H1 (cell line): ENCODE measurements at regions not wholly inside any gene's neighbourhood (a gene's known extent, or its start where the extent isn't known, plus 50 kb on each side); places are given as distances from the start of the nearest gene placed in this dataset.

Experiments used
- CTCF ChIA-PET: fragments of 300-600 bp; sonication (Branson Sonifier 250); formaldehyde crosslinking; loops from one replicate; lab custom pipeline; 2021; ENCODE audit not compliant: partially characterized antibody; lab: Charles Lee
- POLR2A ChIA-PET: fragments of 300-600 bp; sonication (Branson Sonifier 250); formaldehyde crosslinking; loops from one replicate; lab custom pipeline; 2021; ENCODE audit warnings: inconsistent platforms; ENCODE audit not compliant: partially characterized antibody; lab: Charles Lee
- DNase-seq, 2 experiments: peaks; one replicate each; pipeline versions ENCODE4 v3.0.0 to v3.0.0-alpha.2; 2010 to 2022; ENCODE audit warnings: low spot score in 2 of 2, low read depth in 1 of 2, mixed read lengths in 1 of 2
- FAIRE-seq: peaks from 2 replicates; lab custom pipeline; 2011; peaks lifted over from hg19 to GRCh38; lab: Jason Lieb, UNC
- H2AFZ ChIP-seq: 2 replicates; pipeline ENCODE4 v1.8.1; 2012; ENCODE audit warnings: low read length, inconsistent platforms
- H2AK5ac ChIP-seq: 2 replicates; pipeline ENCODE4 v1.6.1; 2013; ENCODE audit warnings: low read depth, low read length
- H2BK120ac ChIP-seq: replicated peaks from 2 replicates; pipeline ENCODE3; 2013; ENCODE audit warnings: low read depth, low read length, inconsistent platforms
- H2BK12ac ChIP-seq: 2 replicates; pipeline ENCODE4 v1.6.1; 2013; ENCODE audit warnings: low read depth, low read length
- H2BK15ac ChIP-seq: 2 replicates; pipeline ENCODE4 v1.6.1; 2013; ENCODE audit warnings: low read length
- H2BK20ac ChIP-seq: 2 replicates; pipeline ENCODE4 v1.6.1; 2013; ENCODE audit warnings: low read length
- H2BK5ac ChIP-seq: 2 replicates; pipeline ENCODE4 v1.6.1; 2013; ENCODE audit warnings: low read depth, low read length
- H3K14ac ChIP-seq: 2 replicates; pipeline ENCODE4 v1.6.1; 2013; ENCODE audit warnings: inconsistent platforms; ENCODE audit not compliant: insufficient read length
- H3K18ac ChIP-seq: 2 replicates; pipeline ENCODE4 v1.6.1; 2013; ENCODE audit warnings: low read length; ENCODE audit errors: extremely low read depth
- H3K23ac ChIP-seq: 2 replicates; pipeline ENCODE4 v1.6.1; 2013; ENCODE audit warnings: inconsistent platforms; ENCODE audit not compliant: insufficient read length
- H3K23me2 ChIP-seq: 2 replicates; pipeline ENCODE4 v1.6.1; 2013; ENCODE audit warnings: low read depth, low read length
- H3K27ac ChIP-seq: 2 replicates; pipeline ENCODE4 v1.6.1; 2011; ENCODE audit warnings: low read depth, low read length, inconsistent platforms
- H3K27me3 ChIP-seq, 4 experiments: replicated peaks in 1 of 4; 1 replicate in 1 of 4; 2 replicates in 3 of 4; pipeline versions ENCODE4 v1.6.1 to v1.8.1; 2011 to 2013; ENCODE audit warnings: low read length in 3 of 4, mild to moderate bottlenecking in 3 of 4, inconsistent platforms in 2 of 4, mixed read lengths in 2 of 4, moderate library complexity in 1 of 4; ENCODE audit not compliant: control insufficient read depth in 3 of 4, insufficient read depth in 3 of 4; ENCODE audit errors: extremely low read depth in 1 of 4
- H3K36me3 ChIP-seq, 4 experiments: 2 replicates each; pipeline versions ENCODE4 v1.6.1 to v1.8.1; 2011 to 2013; ENCODE audit warnings: mild to moderate bottlenecking in 4 of 4, low read length in 3 of 4, moderate library complexity in 2 of 4, control low read depth in 1 of 4, inconsistent platforms in 1 of 4; ENCODE audit not compliant: insufficient read depth in 4 of 4, control insufficient read depth in 2 of 4
- H3K4ac ChIP-seq: replicated peaks from 2 replicates; pipeline ENCODE3; 2013; ENCODE audit warnings: low read length, low read depth, mixed read lengths, inconsistent platforms; ENCODE audit not compliant: insufficient read length
- H3K4me1 ChIP-seq, 4 experiments: replicated peaks in 1 of 4; 1 replicate in 1 of 4; 2 replicates in 3 of 4; pipeline versions ENCODE4 v1.6.1 to v1.8.1; 2011 to 2013; ENCODE audit warnings: low read length in 3 of 4, inconsistent platforms in 2 of 4, mixed read lengths in 1 of 4; ENCODE audit not compliant: insufficient read depth in 4 of 4, control insufficient read depth in 3 of 4
- H3K4me2 ChIP-seq, 2 experiments: 2 replicates each; pipeline versions ENCODE4 v1.6.1 to v1.8.1; 2011 to 2013; ENCODE audit warnings: low read depth in 2 of 2, low read length in 2 of 2, control low read depth in 1 of 2, inconsistent platforms in 1 of 2, mild to moderate bottlenecking in 1 of 2; ENCODE audit not compliant: insufficient read depth in 1 of 2
- H3K4me3 ChIP-seq, 4 experiments: fragments of 200-600, 300-600 bp in 1 of 4; sonication (generic), shearing (Covaris generic), sonication (Bioruptor Twin) in 1 of 4; 2 replicates each; pipeline versions ENCODE4 v1.5.1 to v1.8.1; 2011 to 2016; ENCODE audit warnings: low read length in 4 of 4, low read depth in 3 of 4, control low read depth in 2 of 4, inconsistent platforms in 2 of 4, mild to moderate bottlenecking in 2 of 4, mixed read lengths in 1 of 4, moderate library complexity in 1 of 4; ENCODE audit not compliant: insufficient read depth in 2 of 4; ENCODE audit errors: extremely low read depth in 1 of 4
- H3K56ac ChIP-seq: replicated peaks from 2 replicates; pipeline ENCODE3; 2013; ENCODE audit warnings: low read depth, mild to moderate bottlenecking, mixed read lengths, low read length, inconsistent platforms; ENCODE audit not compliant: insufficient read length
- H3K79me1 ChIP-seq: 2 replicates; pipeline ENCODE4 v1.6.1; 2013; ENCODE audit warnings: low read depth, low read length, control low read depth
- H3K79me2 ChIP-seq, 2 experiments: 2 replicates each; pipeline versions ENCODE4 v1.6.1 to v1.8.1; 2012 to 2013; ENCODE audit warnings: low read length in 2 of 2, mild to moderate bottlenecking in 2 of 2, inconsistent platforms in 1 of 2; ENCODE audit not compliant: insufficient read depth in 2 of 2, control insufficient read depth in 1 of 2
- H3K9ac ChIP-seq, 4 experiments: replicated peaks in 1 of 4; 1 replicate in 1 of 4; 2 replicates in 3 of 4; pipeline versions ENCODE4 v1.6.1 to v1.8.1; 2011 to 2013; ENCODE audit warnings: low read depth in 3 of 4, low read length in 3 of 4, control low read depth in 2 of 4, mild to moderate bottlenecking in 2 of 4, moderate library complexity in 2 of 4, inconsistent platforms in 1 of 4; ENCODE audit errors: extremely low read depth in 1 of 4
- H3K9me3 ChIP-seq, 2 experiments: 2 replicates each; pipeline versions ENCODE4 v1.6.1 to v1.8.1; 2012 to 2013; ENCODE audit warnings: mild to moderate bottlenecking in 2 of 2, moderate library complexity in 2 of 2, control low read depth in 1 of 2, inconsistent platforms in 1 of 2, low read depth in 1 of 2, low read length in 1 of 2, mixed read lengths in 1 of 2; ENCODE audit not compliant: insufficient read depth in 2 of 2
- H4K20me1 ChIP-seq, 2 experiments: replicated peaks in 1 of 2; 2 replicates each; pipeline versions ENCODE3 to v1.8.1; 2011 to 2013; ENCODE audit warnings: inconsistent platforms in 2 of 2, low read length in 2 of 2, mild to moderate bottlenecking in 1 of 2; ENCODE audit not compliant: insufficient read depth in 2 of 2, control insufficient read depth in 1 of 2
- H4K5ac ChIP-seq: 2 replicates; pipeline ENCODE4 v1.6.1; 2013; ENCODE audit warnings: low read length, low read depth, mixed read lengths, inconsistent platforms; ENCODE audit not compliant: insufficient read length
- H4K8ac ChIP-seq: 2 replicates; pipeline ENCODE4 v1.8.0; 2013; ENCODE audit warnings: mild to moderate bottlenecking, moderate library complexity, low read length, inconsistent platforms; ENCODE audit not compliant: insufficient read depth; ENCODE audit errors: extremely low read depth
- H4K91ac ChIP-seq: replicated peaks from 2 replicates; pipeline ENCODE3; 2013; ENCODE audit warnings: low read length, mixed read lengths, inconsistent platforms; ENCODE audit not compliant: insufficient read length
- ASH2L ChIP-seq: fragments of 200-600, 300-600 bp; sonication (generic); IDR thresholded peaks from one replicate; pipeline ENCODE4 v1.7.1; 2017; ENCODE audit warnings: low read length
- ATF3 ChIP-seq: IDR thresholded peaks from 2 replicates; pipeline ENCODE4 v1.6.1; 2011; ENCODE audit warnings: low read depth, mild to moderate bottlenecking, low read length; ENCODE audit not compliant: insufficient read depth
- CHD1 ChIP-seq: IDR thresholded peaks from 2 replicates; pipeline ENCODE4 v1.6.1; 2012; ENCODE audit warnings: low read depth, low read length, improper control_type of control experiment
- HDAC6 ChIP-seq: IDR thresholded peaks from one replicate; pipeline ENCODE4 v1.7.1; 2012; ENCODE audit warnings: low read depth, mild to moderate bottlenecking, inconsistent platforms, low read length, moderate library complexity
- NANOG ChIP-seq: IDR thresholded peaks from 2 replicates; pipeline ENCODE4 v1.6.1; 2011; ENCODE audit warnings: low read length, low read depth, mild to moderate bottlenecking, inconsistent platforms; ENCODE audit not compliant: insufficient read depth, poor library complexity, severe bottlenecking
- RAD21 ChIP-seq, 2 experiments: IDR thresholded peaks in 1 of 2; conservative IDR thresholded peaks in 1 of 2; 2 replicates each; pipeline ENCODE4 v1.6.1; 2011; ENCODE audit warnings: low read depth in 2 of 2, low read length in 2 of 2, improper control_type of control experiment in 1 of 2, inconsistent platforms in 1 of 2, mild to moderate bottlenecking in 1 of 2, moderate library complexity in 1 of 2
- SP2 ChIP-seq: IDR thresholded peaks from 2 replicates; pipeline ENCODE4 v1.6.1; 2012; ENCODE audit warnings: mild to moderate bottlenecking, low read length, inconsistent platforms
- TAF7 ChIP-seq: optimal IDR thresholded peaks from 2 replicates; pipeline ENCODE3; 2011; ENCODE audit warnings: low read depth, mild to moderate bottlenecking, inconsistent platforms, low read length, moderate library complexity, borderline replicate concordance
- WGBS, 2 experiments: shearing (Covaris generic) in 1 of 2; methylation state at CpG; one replicate each; pipeline versions ENCODE4 v1.1.6 to v1.1.7; 2013 to 2015; ENCODE audit warnings: low lambda C conversion rate in 2 of 2, mixed read lengths in 2 of 2, inconsistent platforms in 1 of 2, low coverage in 1 of 2, missing lambda C conversion rate in 1 of 2; ENCODE audit not compliant: insufficient replicate concordance in 2 of 2, insufficient coverage in 1 of 2, insufficient read length in 1 of 2; ENCODE audit errors: extremely low coverage in 1 of 2, missing lambda C conversion rate in 1 of 2; 5-methylcytosine and 5-hydroxymethylcytosine counted together

- whole genome bisulfite sequencing, 2 experiments = 100% methylated on average over 2 of the region's 2 CpGs; no CpG with 5 or more reads in 1 of the 2 experiments
Observed at GRCh38 chr9:23598994-23599393, 227.0 kb downstream of the ELAVL2 start.

More at GRCh38 chr9:23598994-23599393, 227.0 kb downstream of the ELAVL2 start:
- POLR2A ChIA-PET = no interaction called here
- H3K4me3 ChIP-seq = no peak overlapping the region
- no peak overlapping the region for H2BK20ac ChIP-seq
- H2BK120ac ChIP-seq = no peak overlapping the region
- peaks cover 0 to 6% (median 2%) of the 10 kb centered on the region in 4 experiments; a peak in 3 of 8 replicates for H3K36me3 ChIP-seq
- H3K9me3 ChIP-seq = no peaks in the 10 kb centered on the region
- H3K27ac ChIP-seq = no peak overlapping the region
- H3K23ac ChIP-seq = no peak overlapping the region
- no peak overlapping the region for H4K5ac ChIP-seq
- TF ChIP-seq CHD1 = no peak
- no peak for TF ChIP-seq ATF3
- no peak for TF ChIP-seq RAD21 (IDR thresholded peaks at IDR 0.05 in 1 of 2, conservative IDR thresholded peaks at IDR 0.05 in 1 of 2; ENCODE audit: low read depth in 2 of 2, low read length in 2 of 2)
- TF ChIP-seq ASH2L = no peak
- no peak for TF ChIP-seq NANOG
- no peak for TF ChIP-seq HDAC6
- TF ChIP-seq SP2 = no peak
- TF ChIP-seq TAF7 = no peak
- H2AK5ac ChIP-seq = no peak overlapping the region
- no peaks in the 10 kb centered on the region for H3K79me2 ChIP-seq
- H3K4me1 ChIP-seq = no peaks in the 10 kb centered on the region
- DNase-seq (no peak), FAIRE-seq (no peak)
- H3K23me2 ChIP-seq = no peaks in the 10 kb centered on the region
- no peak overlapping the region for H3K9ac ChIP-seq
- H2BK15ac ChIP-seq = no peak overlapping the region
- H3K18ac ChIP-seq = no peak overlapping the region
- no peaks in the 10 kb centered on the region for H4K20me1 ChIP-seq
- H2BK5ac ChIP-seq = no peak overlapping the region
- no peaks in the 10 kb centered on the region for H3K79me1 ChIP-seq
- no peak overlapping the region for H3K4ac ChIP-seq
- no peak overlapping the region for H3K4me2 ChIP-seq
- CTCF ChIA-PET = interaction anchor here (2.0 kb wide), 1 partner anchor 11 kb away, joined by 5 read pairs; no protein-coding TSS in a partner anchor
- no peaks in the 10 kb centered on the region for H3K27me3 ChIP-seq
- no peak overlapping the region for H3K56ac ChIP-seq
- no peak overlapping the region for H3K14ac ChIP-seq
- H4K91ac ChIP-seq = no peak overlapping the region
- no peak overlapping the region for H2AFZ ChIP-seq
- no peak overlapping the region for H2BK12ac ChIP-seq
- H4K8ac ChIP-seq = no peak overlapping the region
